NB4 (cell line): ENCODE measurements at regions not wholly inside any gene's neighbourhood (a gene's known extent, or its start where the extent isn't known, plus 50 kb on each side); places are given as distances from the start of the nearest gene placed in this dataset.

ENCODE experiments used
- MYC ChIP-seq: IDR thresholded peaks from 2 replicates; pipeline ENCODE4 v1.6.1; 2011; ENCODE audit warnings: low read depth, low read length
- POLR2A ChIP-seq: IDR thresholded peaks from 2 replicates; pipeline ENCODE4 v1.6.1; 2011; ENCODE audit warnings: mild to moderate bottlenecking; ENCODE audit not compliant: insufficient read length; ENCODE audit errors: extremely low read depth
- TF ChIP-seq, protein P1 (sequence below): IDR thresholded peaks from one replicate; pipeline ENCODE4 v1.5.1; 2012; ENCODE audit warnings: low read depth, low read length

DNA sequence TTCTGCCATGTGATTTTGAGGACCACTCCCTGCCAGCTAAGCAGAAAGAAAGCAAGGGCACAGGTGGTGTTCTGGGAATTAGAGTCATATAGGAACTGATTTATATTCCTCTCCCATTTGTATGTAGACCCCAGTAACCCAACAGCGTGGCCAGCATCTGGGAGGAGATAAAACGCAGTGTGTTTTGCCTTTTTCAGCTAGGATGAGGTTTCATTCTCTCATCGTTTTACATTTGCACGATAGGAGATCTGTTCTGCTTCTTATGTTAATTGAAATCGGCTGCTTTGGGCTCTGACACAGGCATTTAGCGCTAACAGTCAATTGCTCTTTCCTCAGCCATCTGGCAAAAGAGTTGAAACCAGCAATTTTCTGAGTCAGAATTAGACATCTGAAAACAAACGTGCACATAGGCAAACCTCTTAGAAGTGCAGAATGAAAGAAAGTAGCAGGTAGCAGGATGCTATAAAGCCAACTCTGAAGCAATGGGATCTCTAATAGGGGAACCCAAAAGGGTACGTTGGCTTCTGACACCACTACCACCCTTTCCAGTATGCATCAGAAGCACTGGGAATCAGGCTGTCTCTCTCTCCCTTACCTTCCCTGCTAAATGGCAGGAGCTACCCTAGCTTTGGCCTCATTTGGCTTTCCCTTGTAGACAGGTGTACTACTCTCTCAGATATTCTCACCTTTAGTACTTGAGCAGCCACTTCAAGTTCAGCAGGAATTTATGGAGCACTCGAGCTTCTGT lies 219.1 kb downstream of the PHLDA1 start:
- TF ChIP-seq, protein P1, sequence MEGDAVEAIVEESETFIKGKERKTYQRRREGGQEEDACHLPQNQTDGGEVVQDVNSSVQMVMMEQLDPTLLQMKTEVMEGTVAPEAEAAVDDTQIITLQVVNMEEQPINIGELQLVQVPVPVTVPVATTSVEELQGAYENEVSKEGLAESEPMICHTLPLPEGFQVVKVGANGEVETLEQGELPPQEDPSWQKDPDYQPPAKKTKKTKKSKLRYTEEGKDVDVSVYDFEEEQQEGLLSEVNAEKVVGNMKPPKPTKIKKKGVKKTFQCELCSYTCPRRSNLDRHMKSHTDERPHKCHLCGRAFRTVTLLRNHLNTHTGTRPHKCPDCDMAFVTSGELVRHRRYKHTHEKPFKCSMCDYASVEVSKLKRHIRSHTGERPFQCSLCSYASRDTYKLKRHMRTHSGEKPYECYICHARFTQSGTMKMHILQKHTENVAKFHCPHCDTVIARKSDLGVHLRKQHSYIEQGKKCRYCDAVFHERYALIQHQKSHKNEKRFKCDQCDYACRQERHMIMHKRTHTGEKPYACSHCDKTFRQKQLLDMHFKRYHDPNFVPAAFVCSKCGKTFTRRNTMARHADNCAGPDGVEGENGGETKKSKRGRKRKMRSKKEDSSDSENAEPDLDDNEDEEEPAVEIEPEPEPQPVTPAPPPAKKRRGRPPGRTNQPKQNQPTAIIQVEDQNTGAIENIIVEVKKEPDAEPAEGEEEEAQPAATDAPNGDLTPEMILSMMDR: no peak
- no peak for TF ChIP-seq POLR2A
- TF ChIP-seq MYC: no peak
